GM19463 (cell line): ENCODE measurements at regions not wholly inside any gene's neighbourhood (a gene's known extent, or its start where the extent isn't known, plus 50 kb on each side); places are given as distances from the start of the nearest gene placed in this dataset.

ENCODE experiments used
- ATAC-seq: cut with Tn5 transposase; IDR thresholded peaks from one replicate; pipeline ENCODE4 v1.9.1; 2021; ENCODE audit warnings: mild to moderate bottlenecking, moderate library complexity; ENCODE audit not compliant: unreplicated experiment

DNA sequence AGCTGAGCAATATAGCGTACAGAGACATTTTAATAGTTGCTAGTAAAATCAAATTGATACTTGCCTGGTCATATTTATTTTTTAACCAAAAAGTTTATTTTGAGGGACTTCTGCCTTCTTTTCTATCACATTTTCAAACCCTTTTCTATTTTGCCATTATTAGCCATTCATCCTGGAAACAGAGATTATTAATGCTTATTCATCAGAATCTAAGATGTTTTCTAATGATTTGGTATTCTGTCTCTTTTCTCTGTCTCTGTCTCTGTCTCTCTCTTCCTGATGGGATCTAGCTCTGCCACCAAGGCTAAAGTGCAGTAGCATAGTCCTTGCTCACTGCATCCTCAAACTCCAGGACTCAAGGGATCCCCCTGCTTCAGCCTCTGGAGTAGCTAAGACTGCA lies 871.3 kb upstream of the CDH8 start:
- no peak for ATAC-seq

DNA sequence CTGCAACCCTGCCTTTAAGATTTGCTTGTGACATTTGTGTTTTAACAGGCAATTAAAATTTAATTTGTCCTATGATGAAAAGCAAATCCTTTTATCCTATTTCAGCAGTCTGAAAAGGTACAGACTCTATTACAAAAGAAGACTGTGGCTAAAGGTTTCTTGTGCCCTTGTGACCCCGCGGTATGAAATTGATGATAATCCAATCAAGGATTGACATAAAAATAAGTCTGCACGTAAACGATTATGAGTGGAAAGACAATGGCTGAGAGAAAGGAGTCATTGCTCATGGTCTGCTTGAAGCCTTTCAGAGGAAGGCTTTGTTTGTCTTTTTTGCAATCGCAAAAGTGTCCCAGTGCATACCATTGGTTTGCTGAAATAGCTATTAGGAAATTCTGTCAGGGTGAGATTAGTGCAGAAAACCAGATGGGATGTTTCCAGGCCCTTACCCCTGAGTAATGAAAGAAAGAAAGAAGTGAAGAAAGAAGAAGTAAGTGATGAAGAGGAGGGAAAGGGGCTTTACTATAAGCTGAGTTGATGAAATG lies 867.8 kb upstream of the CDH8 start:
- no peak for ATAC-seq

DNA sequence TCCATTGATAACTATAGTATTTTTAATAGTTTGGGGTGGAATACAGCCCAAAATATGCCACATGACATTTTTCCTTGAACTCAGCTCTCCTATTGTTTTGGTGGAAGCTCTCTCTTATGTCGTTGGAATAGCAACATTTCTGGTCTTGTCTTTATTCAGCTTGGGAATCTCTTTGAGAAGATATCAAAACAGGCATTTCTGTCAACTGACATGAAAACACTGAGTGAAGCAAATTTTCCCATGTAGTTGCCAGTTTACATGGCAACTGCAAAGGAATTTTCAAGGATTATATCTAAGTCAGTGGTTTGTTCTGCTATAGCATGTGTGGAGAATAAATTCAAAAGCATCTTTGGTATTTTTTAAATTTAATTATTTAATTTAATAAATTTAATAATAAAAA lies 863.5 kb upstream of the CDH8 start:
- no peak for ATAC-seq

- ATAC-seq = no peak
These were observed 852.9 kb upstream of the CDH8 start for GRCh38 chr16:62889097-62889496.

DNA sequence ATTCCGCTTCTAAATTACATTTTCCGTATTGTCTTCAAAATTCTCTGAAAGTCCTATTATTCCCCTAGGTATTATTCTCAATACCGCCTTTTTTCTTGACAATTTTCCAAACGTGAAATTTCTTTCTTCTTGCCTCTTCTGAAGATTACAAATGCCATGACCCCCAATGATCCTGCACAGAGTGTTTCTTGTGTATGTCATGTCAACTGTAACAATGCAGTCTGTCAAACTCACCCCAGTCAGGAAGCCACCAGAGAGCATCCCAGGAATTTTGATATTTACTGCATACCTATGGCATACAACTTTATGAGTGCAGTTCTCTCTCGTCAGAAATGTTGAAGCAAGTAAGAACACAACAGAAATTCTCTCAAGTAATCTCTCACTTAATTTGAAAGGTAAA lies 847.3 kb upstream of the CDH8 start:
- ATAC-seq = no peak

GRCh38 chr16:62882552-62883221 lies 846.4 kb upstream of the CDH8 start:
- ATAC-seq = no peak

GRCh38 chr16:62876133-62876532 lies 839.9 kb upstream of the CDH8 start:
- no peak for ATAC-seq

GRCh38 chr16:62872339-62872738 lies 836.1 kb upstream of the CDH8 start:
- ATAC-seq = no peak

GRCh38 chr16:62870554-62870953 lies 834.3 kb upstream of the CDH8 start:
- no peak for ATAC-seq

DNA sequence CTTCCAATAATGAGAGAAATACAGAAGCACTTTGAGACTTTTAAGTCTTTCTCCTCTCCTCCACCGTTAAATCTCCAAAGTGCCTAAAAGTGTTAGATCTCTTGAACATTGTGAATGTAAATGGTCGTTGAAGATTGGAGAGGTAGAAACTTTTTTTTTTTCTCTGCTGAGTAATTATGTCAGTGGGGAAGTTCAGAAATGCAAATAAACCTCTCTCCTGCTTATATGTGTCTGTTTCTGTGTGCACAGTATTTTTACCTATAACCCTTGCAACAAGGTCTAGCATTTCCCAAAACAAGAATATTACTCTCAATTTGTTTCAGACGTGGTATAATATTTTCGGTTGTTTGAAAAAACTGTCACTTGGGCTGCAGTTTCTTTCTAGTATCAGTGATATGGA lies 833.6 kb upstream of the CDH8 start:
- ATAC-seq = no peak

- ATAC-seq = no peak
These were observed 826.9 kb upstream of the CDH8 start for GRCh38 chr16:62863139-62863538.

DNA sequence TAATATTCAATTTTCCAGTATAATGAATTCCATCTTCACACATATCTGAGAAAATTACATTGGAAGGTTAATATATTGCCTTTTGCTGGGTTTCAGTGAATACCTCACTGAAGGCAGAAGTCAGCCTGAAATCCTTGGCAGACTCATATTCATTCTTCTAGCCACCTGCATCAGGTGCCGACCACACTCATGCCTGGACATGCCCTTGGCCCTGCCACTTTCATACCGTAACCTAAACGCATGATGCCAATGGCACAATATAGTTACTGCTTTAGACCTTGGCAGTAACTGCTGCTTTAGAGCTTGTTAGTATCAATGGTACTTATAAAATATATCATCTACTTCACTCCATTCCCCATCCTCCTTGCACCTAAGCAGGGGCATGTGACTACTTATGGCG lies 817.6 kb upstream of the CDH8 start:
- ATAC-seq = no peak

GRCh38 chr16:62846399-62847057 lies 810.3 kb upstream of the CDH8 start:
- ATAC-seq = no peak

DNA sequence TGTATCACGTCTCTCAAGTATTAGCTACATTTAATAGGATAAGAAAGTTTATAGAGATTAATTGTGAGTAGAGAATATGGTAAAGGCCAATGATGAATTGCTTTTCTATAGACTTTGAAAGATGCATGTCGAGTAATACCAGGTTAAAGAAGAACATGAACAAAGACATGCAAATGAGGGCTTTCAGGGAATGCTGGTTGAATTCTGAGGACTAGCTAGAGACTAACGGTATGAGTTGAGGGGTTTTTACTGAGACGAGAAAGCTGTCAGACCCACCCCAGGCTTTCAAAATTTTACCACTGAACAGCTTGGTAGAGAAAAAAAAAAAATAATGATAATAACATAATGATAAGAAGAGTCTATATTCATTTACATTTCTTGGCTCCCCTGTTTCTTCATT lies 796.0 kb upstream of the CDH8 start:
- no peak for ATAC-seq

DNA sequence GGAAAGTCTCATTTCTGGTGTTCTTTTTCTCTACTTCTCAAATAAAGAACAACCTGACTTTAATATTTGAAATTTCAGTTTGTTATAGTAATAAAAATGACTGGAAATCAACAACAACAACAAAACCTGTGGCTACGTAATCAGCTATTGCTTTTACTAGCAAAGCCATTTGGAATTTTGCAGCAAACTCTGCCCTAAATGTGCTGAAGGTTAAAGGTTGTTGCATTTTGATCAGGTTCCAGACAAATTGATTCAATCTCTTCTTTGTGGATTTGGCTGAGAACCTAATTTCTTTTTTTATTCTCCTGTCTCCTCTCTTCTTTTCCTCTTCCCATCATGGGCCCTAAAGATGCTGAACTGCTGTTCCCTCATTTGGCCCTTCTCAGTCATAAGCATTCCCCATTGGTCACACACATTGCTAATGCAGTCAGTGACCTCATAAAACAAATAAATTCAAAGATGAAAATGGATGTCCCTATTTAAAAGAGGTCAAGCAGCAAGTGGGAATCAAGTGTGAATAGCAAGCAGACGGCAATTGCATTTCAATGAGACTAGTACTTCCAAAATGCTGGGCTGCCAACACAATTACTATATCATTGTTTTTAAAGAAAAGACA lies 795.1 kb upstream of the CDH8 start:
- ATAC-seq = no peak

GRCh38 chr16:62829607-62830006 lies 793.4 kb upstream of the CDH8 start:
- no peak for ATAC-seq

DNA sequence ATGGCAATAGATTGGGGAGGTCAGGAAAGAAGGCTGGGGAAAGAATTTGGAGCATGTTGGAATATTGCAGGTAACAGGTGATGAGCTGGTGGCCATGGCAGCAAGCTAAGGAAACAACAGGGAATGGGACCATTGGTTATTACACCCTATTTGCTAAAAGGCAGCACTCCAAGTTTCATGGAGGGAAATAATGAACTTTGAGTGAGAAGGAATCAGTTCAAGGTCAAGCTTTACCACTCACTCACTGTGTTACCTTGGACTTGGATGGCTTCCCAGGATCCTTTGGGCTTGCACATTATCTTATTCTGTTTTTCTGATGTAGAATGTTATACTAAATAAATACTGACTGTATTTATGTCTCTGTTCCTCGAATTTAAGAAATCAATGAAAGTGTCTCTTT lies 792.8 kb upstream of the CDH8 start:
- ATAC-seq = no peak

DNA sequence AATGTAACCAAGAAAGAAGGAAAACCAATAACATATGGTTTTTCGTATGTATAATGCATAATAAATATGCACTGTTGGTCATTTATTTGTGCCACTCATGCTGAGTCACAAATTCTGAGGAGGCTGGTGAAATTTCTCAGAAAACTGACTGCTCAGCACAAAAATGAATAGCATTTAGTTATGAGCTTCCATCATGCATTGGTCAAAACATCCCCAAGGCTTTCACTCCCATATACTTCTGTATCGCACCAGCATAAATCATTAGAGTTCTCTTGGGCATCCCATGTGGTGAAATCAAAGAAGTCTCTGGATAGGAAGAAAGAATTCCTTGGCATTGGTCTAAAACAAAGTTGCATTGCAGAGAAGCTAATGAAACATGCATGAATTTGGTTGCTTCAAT lies 785.6 kb upstream of the CDH8 start:
- no peak for ATAC-seq

DNA sequence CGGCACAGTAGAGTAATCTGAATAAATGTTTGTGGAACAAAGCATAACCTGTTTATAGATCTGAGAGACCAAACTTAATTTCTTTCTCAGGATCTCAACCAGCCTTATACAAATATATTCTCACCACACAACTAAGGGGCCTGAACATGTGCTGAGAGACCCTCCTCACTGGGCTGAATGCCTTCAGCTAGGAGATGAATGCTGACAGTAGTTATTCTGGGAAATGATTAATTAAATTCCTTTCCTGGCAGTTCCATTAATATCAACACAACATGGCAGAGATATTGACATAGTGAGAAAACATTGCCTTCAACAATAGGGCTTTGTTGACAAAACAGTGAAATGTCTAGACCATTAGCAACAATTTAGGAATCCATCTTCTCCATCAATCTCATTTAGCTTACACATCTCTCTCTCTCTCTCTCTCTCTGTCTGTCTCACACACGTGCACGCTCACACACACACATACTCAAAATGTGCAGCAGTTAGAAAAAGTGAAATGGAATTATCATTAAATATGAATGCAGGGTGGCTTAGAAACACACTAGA lies 780.8 kb upstream of the CDH8 start:
- no peak for ATAC-seq

GRCh38 chr16:62814891-62815290 lies 778.7 kb upstream of the CDH8 start:
- no peak for ATAC-seq

- ATAC-seq = no peak
These were observed 769.1 kb upstream of the CDH8 start for GRCh38 chr16:62805221-62805857.
